ELR (cell line): ENCODE measurements at regions not wholly inside any gene's neighbourhood (a gene's known extent, or its start where the extent isn't known, plus 50 kb on each side); places are given as distances from the start of the nearest gene placed in this dataset.
"Not testable (repeated sequence)": the region's sequence is repeated elsewhere in the genome, so short reads cannot be mapped to it uniquely, and the experiment has no call there.

Experiments used
- DNase-seq: peaks from one replicate; pipeline ENCODE4 v3.0.0-alpha.2; 2015; ENCODE audit warnings: low read depth

- no peak for DNase-seq
Observed at GRCh38 chr3:180743813-180744590, 64.7 kb upstream of the CCDC39 start.

- DNase-seq = no peak
Observed at GRCh38 chr3:180747805-180748361, 68.6 kb upstream of the CCDC39 start.

DNA sequence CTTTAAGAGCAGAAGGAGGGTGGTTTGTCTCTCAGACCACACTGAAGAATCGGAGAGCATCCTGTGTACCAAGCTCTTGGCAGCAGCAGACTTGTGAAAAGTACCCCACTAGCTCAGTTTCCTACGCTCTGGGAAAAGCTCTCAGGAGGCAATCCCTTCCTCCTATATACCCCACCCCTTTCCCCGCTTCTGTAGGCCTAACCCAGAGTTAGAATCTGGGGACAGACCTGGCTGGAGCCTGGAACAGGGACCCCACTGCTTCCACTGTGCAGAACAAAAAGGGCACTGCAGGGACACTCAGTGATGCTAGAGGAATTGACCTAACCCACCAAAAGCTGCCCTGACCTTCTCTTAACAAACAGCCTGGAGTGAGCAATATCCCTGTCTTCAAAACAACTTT lies 70.0 kb upstream of the CCDC39 start:
- DNase-seq = no peak

GRCh38 chr3:180749796-180750195 lies 70.5 kb upstream of the CCDC39 start:
- DNase-seq = no peak

DNA sequence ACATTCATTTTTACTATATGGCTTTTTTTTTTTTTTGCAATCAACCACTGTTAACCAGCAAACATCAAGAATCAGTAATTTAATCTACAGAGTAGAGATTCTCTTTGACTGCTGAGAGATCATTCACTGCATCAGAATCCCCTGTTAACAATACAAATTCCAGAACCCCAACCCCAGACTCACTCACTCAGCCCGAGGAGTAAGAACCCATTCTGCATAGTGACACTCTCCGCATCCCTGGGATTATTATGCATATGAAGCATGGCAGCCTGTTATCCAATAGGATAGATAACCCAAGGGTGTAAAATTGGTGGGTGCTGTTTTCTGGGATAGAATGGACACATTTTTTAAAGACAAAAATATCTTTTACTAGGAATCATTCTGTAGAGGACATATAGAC lies 76.3 kb upstream of the CCDC39 start:
- no peak for DNase-seq

- peak; percentile 5 for DNase-seq
Observed at GRCh38 chr3:180762866-180763265, 83.6 kb upstream of the CCDC39 start.

DNA sequence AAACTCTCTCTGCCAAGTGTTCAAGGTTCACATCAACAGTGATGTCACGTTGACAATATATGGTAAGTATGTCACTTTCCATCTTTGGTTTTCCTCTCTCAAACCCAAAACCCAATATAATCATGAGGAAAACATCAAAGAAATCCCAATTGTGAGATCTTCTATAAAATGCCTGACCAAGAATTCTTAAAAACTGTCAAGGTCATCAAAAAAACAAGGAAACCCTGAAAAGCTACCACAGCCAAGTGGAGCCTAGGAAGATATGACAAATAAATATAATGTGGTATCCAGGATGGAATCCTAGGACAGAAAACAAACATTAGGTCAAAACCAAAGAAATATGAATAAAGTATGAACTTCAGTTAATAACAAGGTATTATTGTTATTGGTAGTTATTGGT lies 85.2 kb upstream of the CCDC39 start:
- DNase-seq = no peak

DNA sequence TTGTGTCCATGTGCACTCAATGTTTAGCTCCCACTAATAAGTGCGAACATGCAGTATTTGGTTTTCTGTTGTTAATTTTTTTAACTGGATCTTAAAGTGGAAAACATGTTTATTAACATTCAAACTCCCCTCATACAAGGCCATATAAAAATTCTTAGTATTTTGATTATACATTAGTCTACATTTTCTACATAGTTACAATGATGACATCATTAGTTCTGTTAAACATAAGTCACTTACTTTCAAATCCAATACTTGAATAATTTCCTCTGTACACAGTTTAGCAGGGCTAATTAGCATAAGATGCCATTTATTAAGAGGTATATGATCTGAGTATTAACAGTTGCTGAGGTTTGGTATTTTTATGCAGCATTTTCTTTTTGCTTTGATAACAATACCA lies 91.3 kb upstream of the CCDC39 start:
- DNase-seq = no peak

DNA sequence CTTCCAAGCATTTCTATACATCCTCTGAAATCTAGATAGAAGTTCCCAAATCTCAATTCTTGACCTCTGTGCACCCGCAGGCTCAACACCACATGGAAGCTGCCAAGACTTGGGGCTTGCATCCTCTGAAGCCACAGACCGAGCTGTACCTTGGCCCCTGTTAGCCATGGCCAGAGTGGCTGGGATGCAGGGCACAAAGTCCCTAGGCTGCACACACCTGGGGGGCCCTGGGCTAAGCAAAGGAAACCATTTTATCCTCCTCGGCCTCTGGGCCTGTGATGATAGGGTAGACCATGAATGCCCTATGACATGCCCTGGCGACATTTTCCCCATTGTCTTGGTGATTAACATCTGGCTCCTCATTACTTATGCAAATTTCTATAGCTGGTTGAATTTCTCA lies 97.1 kb upstream of the CCDC39 start:
- no peak for DNase-seq

DNA sequence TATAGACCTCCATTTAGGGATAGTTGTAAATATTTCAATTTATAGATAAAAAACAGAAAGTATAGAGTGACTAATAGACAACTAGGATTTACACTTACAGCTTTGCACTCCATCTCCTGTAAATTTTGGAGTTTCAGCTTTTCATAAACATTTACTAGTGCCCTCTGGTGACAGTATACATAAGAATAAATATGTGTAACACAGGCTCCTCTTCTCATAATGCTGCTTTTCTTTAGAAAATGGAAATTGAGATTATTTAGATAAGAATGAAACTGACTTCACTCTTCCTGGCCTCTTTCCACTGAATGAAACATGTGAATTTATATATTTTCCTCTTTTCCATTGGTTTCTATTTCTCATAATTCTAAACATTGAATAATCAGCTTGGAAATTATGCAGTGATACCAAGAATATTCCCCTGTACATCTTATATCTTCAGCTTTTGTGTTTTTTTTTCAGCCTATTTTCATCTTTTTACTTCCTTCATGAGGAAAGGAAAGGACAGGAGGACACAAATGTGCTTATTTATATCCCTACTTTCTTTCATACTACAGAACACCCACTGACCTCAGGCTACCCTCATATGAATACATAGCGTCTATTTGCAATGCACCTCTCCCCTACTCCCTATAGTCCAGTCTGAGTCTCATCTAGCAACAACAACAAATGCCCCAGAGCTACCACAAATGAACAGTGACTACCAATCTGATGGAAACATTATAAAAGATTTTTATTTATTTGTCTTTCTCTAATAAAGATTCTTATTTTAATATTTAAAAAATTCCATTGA lies 103.1 kb upstream of the CCDC39 start:
- peak; percentile 8 for DNase-seq

DNA sequence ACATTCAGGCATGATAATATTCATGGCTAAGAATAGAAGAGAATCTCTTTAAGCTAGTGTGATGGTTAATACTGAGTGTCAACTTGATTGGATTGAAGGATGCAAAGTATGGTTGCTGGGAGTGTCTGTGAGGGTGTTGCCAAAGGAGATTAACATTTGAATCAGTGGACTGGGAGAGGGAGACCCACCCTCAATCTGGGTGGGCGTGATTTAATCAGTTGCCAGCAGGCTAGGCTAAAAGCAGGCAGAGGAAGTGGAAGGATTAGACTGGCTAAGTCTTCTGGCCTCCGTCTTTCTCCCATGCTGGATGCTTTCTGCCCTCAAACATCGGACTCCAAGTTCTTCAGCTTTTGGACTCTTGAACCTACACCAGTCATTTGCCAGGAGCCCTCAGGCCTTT lies 106.9 kb upstream of the CCDC39 start:
- not testable (repeated sequence) for DNase-seq

GRCh38 chr3:180789774-180790173 lies 110.5 kb upstream of the CCDC39 start:
- DNase-seq = no peak

- DNase-seq = no peak
Observed at GRCh38 chr3:180798197-180798596, 114.3 kb upstream of the FXR1 start.

GRCh38 chr3:180802837-180803236 lies 109.6 kb upstream of the FXR1 start:
- peak; percentile 44 for DNase-seq

GRCh38 chr3:180804916-180805315 lies 107.6 kb upstream of the FXR1 start:
- peak; percentile 54 for DNase-seq

- no peak for DNase-seq
Observed at GRCh38 chr3:180808823-180809575, 103.5 kb upstream of the FXR1 start.

- no peak for DNase-seq
Observed at GRCh38 chr3:180820400-180820799, 92.1 kb upstream of the FXR1 start.

DNA sequence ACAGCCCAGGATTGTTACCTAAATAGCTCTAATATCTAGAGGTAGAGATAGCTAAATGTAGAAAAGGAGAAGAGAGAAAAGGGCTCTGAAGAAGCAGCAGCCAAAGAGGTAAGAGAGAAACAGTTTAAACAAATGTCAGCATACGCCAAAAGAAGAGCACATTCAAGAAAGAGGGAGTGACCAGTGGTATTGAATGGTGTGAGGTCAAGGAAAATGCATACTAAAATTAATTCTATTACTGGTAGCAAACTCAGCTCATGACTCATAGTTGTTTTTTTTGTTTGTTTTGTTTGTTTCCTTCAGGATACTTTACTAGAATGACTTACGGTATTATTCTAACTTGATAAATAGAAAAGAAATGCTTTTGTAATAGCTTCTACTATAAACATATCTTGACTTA lies 86.5 kb upstream of the FXR1 start:
- no peak for DNase-seq

- no peak for DNase-seq
Observed at GRCh38 chr3:180827171-180827570, 85.3 kb upstream of the FXR1 start.

GRCh38 chr3:180828001-180828720 lies 84.3 kb upstream of the FXR1 start:
- DNase-seq = no peak

- DNase-seq = no peak
Observed at GRCh38 chr3:180828723-180829408, 83.6 kb upstream of the FXR1 start.
